Fibroblast of mammary gland (primary cell): ENCODE measurements at regions not wholly inside any gene's neighbourhood (a gene's known extent, or its start where the extent isn't known, plus 50 kb on each side); places are given as distances from the start of the nearest gene placed in this dataset.
"Not testable (repeated sequence)": the region's sequence is repeated elsewhere in the genome, so short reads cannot be mapped to it uniquely, and the experiment has no call there.

ENCODE experiments used
- DNase-seq: peaks from one replicate; pipeline ENCODE4 v3.0.0-alpha.2; 2010; ENCODE audit warnings: low read depth
- H3K4me3 ChIP-seq: 2 replicates; pipeline ENCODE4 v1.5.1; 2011; ENCODE audit warnings: low read depth, mild to moderate bottlenecking, low read length, moderate library complexity; ENCODE audit not compliant: control insufficient read depth
- TF ChIP-seq, protein P1 (sequence below): conservative IDR thresholded peaks from 2 replicates; pipeline ENCODE4 v1.5.1; 2011; ENCODE audit warnings: low read depth, low read length, inconsistent platforms; ENCODE audit not compliant: control insufficient read depth, insufficient read depth

DNA sequence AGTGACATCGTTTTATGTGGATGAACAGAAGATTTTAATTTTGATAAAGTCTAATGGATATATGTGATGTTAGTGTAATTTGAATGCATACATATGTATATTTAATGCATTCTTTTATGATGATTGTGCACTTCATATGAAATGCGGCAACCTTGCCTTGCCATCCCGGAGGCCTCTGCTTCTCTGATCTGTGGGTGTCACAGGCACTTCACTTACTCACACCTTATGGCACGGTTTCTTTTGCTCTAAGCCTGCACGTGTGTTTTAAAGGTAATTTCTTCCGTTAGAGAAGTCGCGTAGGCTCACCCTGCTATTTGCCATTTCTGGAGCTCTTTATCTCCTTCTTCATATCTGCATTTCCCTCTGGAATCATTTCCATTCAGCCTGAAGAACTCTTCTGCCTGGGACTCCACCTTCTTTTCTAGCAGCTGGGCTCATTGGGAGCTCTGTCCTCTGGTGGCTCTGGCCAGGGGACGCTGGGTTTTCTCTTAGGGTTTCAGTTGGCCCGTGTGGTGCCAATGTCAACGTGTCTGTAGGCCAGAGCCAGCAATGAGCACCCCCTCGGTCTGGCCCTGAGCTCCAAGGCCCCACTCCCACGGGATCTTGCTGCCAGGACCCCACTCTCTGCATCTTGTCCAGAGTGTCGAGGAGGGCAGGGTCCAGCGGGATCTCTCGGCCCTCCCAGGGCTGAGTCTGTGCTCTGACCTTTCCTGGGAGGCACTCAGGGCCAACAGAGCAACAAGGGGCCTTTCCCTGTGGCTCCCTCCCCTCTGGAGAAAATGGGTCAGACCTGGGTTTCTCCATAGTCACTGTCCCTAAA is 97.3 kb downstream of the RTP5 start:
- TF ChIP-seq, protein P1, sequence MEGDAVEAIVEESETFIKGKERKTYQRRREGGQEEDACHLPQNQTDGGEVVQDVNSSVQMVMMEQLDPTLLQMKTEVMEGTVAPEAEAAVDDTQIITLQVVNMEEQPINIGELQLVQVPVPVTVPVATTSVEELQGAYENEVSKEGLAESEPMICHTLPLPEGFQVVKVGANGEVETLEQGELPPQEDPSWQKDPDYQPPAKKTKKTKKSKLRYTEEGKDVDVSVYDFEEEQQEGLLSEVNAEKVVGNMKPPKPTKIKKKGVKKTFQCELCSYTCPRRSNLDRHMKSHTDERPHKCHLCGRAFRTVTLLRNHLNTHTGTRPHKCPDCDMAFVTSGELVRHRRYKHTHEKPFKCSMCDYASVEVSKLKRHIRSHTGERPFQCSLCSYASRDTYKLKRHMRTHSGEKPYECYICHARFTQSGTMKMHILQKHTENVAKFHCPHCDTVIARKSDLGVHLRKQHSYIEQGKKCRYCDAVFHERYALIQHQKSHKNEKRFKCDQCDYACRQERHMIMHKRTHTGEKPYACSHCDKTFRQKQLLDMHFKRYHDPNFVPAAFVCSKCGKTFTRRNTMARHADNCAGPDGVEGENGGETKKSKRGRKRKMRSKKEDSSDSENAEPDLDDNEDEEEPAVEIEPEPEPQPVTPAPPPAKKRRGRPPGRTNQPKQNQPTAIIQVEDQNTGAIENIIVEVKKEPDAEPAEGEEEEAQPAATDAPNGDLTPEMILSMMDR = no peak
- no peak for DNase-seq
- no peak overlapping the region for H3K4me3 ChIP-seq

DNA sequence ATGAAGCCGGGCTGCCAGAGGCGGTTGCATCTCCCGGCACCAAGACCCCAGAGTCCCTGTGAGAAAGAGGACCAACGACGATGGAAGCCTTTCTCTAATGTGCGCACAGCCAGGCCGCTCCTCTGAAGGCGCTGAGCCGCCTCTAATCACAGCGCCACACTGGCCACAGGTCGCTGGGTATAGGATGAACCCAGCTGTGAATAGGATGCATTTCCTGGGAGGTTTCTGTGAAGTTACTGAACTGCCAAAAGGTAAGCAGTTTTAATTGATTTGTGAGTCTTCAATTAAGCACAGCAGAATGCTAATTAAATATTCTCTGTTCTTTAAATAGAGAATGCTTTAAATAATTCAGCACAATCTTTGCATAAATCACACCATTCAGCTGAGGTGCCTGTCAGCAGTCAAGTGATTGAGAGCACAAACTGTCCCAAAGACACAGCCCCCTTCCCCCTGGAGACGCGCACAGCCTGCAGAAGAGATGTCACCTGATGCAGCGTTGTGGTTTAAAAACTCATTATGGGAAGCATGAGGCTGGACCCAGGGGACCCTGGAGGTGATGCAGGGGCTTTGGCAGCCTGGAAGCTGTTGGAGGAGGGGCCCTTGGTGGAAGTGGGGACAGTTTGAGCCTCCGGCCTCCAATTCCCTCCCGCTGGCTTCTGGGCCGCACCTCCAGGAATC is 98.1 kb downstream of the RTP5 start:
- no peak for DNase-seq
- TF ChIP-seq, protein P1 = no peak
- H3K4me3 ChIP-seq = no peak overlapping the region

DNA sequence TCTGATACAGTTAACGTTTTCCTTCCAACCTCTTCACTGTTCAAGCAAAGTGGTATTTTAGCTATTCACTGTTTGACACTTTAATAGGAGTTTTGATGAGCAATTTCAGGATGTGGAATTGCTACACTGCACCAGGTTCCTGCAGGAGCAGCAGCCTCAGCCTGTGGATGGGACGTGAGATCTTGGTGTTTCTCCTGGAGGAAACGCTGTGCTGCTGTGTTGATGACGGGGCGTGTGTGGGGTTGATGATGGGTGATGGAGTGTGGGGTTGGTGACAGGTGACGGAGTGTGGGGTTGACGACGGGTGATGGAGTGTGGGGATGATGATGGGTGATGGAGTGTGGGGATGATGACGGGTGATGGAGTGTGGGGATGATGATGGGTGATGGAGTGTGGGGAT is 98.9 kb downstream of the RTP5 start:
- TF ChIP-seq, protein P1 = no peak
- DNase-seq = no peak
- no peak overlapping the region for H3K4me3 ChIP-seq

GRCh38 chr2:241969182-241969581 is 99.7 kb downstream of the RTP5 start:
- DNase-seq, H3K4me3 ChIP-seq: not testable (repeated sequence)

GRCh38 chr2:241970716-241971115 is 101.2 kb downstream of the RTP5 start:
- TF ChIP-seq, protein P1 = no peak
- H3K4me3 ChIP-seq = no peak overlapping the region
- DNase-seq = no peak

GRCh38 chr2:241974096-241974495 is 104.6 kb downstream of the RTP5 start:
- no peak for DNase-seq
- TF ChIP-seq, protein P1 = no peak
- H3K4me3 ChIP-seq = no peak overlapping the region

DNA sequence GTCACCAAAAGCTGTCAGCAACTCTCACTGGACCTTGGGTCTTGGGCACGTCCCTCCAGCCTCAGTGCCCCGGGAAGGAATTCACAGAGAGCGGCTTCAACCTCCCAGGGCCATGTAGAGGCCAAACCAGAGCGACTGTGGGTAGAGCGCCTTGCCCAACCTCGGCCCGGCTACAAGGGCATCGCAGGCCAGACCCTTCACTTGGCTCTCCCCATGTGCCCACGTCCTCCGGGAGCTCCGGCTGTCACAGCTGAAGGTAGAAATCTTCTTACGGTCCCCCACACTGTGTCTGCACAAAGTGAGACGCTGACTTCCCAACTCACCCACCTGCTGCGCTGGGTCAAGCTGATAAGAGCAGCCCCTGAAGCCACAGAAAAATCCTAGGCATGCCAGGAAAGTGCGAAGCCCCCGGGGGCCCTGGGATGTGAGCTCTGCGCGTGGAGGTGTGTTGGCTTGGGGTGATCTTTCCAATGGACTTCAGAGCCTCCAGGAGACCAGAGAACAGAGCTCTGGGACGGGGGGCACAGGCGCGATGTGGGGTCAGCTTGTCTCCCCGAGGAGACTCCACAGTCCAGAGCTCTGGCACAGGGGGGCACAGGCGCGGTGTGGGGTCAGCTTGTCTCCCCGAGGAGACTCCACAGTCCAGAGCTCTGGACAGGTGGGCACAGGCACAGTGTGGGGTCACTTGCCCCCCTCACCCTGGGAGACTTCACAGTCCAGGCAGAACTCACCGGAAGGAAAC is 105.5 kb downstream of the RTP5 start:
- DNase-seq = no peak

More for the DNA sequence above, 105.5 kb downstream of the RTP5 start:
- TF ChIP-seq, protein P1 = no peak
- H3K4me3 ChIP-seq = no peak overlapping the region
